Stomach (tissue), 8 donors: ENCODE measurements at regions not wholly inside any gene's neighbourhood (a gene's known extent, or its start where the extent isn't known, plus 50 kb on each side); places are given as distances from the start of the nearest gene placed in this dataset.

Experiments
- DNase-seq, 2 donors: peaks; one replicate each; pipeline versions ENCODE4 v3.0.0 to v3.0.0-alpha.2; 2013 to 2019
- H3K27ac ChIP-seq, 5 donors: fragments of 200-600 bp in 4 of 5; sonication (generic) in 4 of 5; one replicate each; pipeline ENCODE4 v1.5.1; 2013 to 2019; ENCODE audit warnings: mild to moderate bottlenecking in 1 of 5, moderate library complexity in 1 of 5
- H3K27me3 ChIP-seq, 3 donors: fragments of 200-600 bp; sonication (generic); one replicate each; pipeline ENCODE4 v1.5.1; 2017 to 2019; ENCODE audit warnings: mixed run types in 1 of 3
- H3K36me3 ChIP-seq, 4 donors: fragments of 200-600 bp; sonication (generic); 1 replicate in 3 of 4; 2 replicates in 1 of 4; pipeline ENCODE4 v1.5.1; 2016 to 2019
- H3K4me1 ChIP-seq, 4 donors: fragments of 200-600 bp; sonication (generic); one replicate each; pipeline ENCODE4 v1.5.1; 2016 to 2019
- H3K4me3 ChIP-seq, 4 donors: fragments of 200-600 bp; sonication (generic) in 3 of 4; one replicate each; pipeline ENCODE4 v1.5.1; 2016 to 2019; ENCODE audit warnings: mild to moderate bottlenecking in 1 of 4
- H3K9me3 ChIP-seq, 4 donors: fragments of 200-600 bp; sonication (generic); one replicate each; pipeline ENCODE4 v1.5.1; 2016 to 2019
- EP300 ChIP-seq: sonication (generic); formaldehyde crosslinking; IDR thresholded peaks from one replicate; pipeline ENCODE4 v1.6.1; 2017; ENCODE audit warnings: antibody characterized with exemption
- POLR2A ChIP-seq, 4 donors: fragments of 450-650 bp; IDR thresholded peaks; one replicate each; pipeline ENCODE4 v1.6.1; 2016; ENCODE audit warnings: antibody characterized with exemption in 4 of 4, control low read depth in 2 of 4, mild to moderate bottlenecking in 1 of 4, moderate library complexity in 1 of 4
- POLR2AphosphoS5 ChIP-seq, 3 donors: sonication (generic); formaldehyde crosslinking; IDR thresholded peaks; one replicate each; pipeline ENCODE4 v1.6.1; 2016; ENCODE audit warnings: antibody characterized with exemption in 3 of 3
- WGBS, 5 donors: extraction: QIAGEN DNeasy Blood & Tissue Kit in 3 of 5; methylation state at CpG; one replicate each; pipeline versions ENCODE4 v1.1.5 to v1.1.7; 2013 to 2018; 5-methylcytosine and 5-hydroxymethylcytosine counted together
- intact Hi-C: fragments of 100-400 bp; cut with DNase I; formaldehyde crosslinking; loops from one replicate; pipeline ENCODE4 v1.15.1; 2023; ENCODE audit warnings: low total_unique reads
- TF ChIP-seq, protein P1 (sequence below), 7 experiments: fragments of 450-650 bp in 4 of 7; fragments of 200-600 bp in 3 of 7; sonication (generic) in 3 of 7; IDR thresholded peaks; one replicate each; pipeline ENCODE4 v1.5.1; 2016 to 2019; ENCODE audit warnings: antibody characterized with exemption in 7 of 7, control low read depth in 2 of 7, mild to moderate bottlenecking in 1 of 7
- donor health status: healthy with polysubstance abuse.
- donor health status: Bipolar disorder and iron deficiency.
- donor health status: healthy.

DNA sequence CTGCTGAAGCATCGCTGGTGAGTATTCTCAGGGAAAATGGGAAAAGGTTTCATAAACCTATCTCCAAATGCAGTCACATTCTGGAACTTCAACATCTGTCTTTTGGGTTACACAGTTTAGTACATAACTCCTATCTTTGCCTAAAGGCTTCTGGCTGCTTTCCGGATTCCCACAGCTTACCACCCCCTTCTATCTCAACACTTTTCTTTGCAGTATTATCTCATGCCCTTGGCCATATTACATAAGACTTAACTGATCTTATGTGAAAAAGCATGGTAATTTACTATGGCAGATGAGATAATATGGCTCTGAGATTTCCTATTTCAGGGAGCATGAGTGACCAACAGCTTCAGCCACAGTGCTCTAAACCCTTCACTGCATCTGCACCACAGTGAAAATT lies 369.3 kb upstream of the LINC00305 start:
- no peak for DNase-seq
- Histone ChIP-seq H3K36me3 (no peaks in the 10 kb centered on the region), H3K9me3 (no peaks in the 10 kb centered on the region), H3K4me1 (no peaks in the 10 kb centered on the region), H3K27me3 (no peaks in the 10 kb centered on the region), H3K4me3 (no peak overlapping the region), H3K27ac (no peak overlapping the region)
- no peak for TF ChIP-seq EP300
- no peak for TF ChIP-seq POLR2A (IDR thresholded peaks at IDR 0.05)
- TF ChIP-seq, protein P1, sequence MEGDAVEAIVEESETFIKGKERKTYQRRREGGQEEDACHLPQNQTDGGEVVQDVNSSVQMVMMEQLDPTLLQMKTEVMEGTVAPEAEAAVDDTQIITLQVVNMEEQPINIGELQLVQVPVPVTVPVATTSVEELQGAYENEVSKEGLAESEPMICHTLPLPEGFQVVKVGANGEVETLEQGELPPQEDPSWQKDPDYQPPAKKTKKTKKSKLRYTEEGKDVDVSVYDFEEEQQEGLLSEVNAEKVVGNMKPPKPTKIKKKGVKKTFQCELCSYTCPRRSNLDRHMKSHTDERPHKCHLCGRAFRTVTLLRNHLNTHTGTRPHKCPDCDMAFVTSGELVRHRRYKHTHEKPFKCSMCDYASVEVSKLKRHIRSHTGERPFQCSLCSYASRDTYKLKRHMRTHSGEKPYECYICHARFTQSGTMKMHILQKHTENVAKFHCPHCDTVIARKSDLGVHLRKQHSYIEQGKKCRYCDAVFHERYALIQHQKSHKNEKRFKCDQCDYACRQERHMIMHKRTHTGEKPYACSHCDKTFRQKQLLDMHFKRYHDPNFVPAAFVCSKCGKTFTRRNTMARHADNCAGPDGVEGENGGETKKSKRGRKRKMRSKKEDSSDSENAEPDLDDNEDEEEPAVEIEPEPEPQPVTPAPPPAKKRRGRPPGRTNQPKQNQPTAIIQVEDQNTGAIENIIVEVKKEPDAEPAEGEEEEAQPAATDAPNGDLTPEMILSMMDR (IDR thresholded peaks at IDR 0.05) = no peak
- TF ChIP-seq POLR2AphosphoS5 (IDR thresholded peaks at IDR 0.05) = no peak
- WGBS, 5 donors = 85 to 98% (median 91%) methylated on average over 2 of the region's 2 CpGs
- intact Hi-C loops = no loop called here

DNA sequence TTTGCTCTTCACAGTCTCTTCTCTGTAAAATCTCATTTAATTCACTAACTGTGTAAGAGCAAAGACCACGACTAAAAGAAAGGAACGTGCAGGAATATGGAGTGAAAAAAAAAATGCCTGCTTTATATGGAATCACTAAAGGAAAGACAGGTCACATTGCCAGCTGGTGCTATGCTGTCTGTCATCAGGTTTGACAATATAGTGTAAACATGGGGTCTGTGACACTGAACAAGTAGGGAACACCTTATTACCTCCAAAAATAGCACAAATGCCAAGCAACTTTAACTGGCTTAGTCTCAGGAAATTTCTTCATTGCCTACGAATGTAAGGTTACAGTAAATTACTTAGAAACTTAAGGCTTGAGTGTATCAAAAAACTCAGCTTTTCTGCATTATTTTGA lies 364.5 kb upstream of the LINC00305 start:
- no peaks in the 10 kb centered on the region for H3K27me3 ChIP-seq
- no peaks in the 10 kb centered on the region for H3K9me3 ChIP-seq
- TF ChIP-seq POLR2AphosphoS5 (IDR thresholded peaks at IDR 0.05) (no peak), EP300 (no peak), POLR2A (IDR thresholded peaks at IDR 0.05) (no peak)
- TF ChIP-seq, protein P1 (IDR thresholded peaks at IDR 0.05) = no peak
- DNase-seq = no peak
- intact Hi-C loops = no loop called here
- 42 to 71% (median 52%) methylated on average over 3 of the region's 3 CpGs for WGBS, 5 donors
- H3K27ac ChIP-seq = no peak overlapping the region
- H3K4me3 ChIP-seq = no peak overlapping the region
- H3K4me1 ChIP-seq = no peaks in the 10 kb centered on the region
- no peaks in the 10 kb centered on the region for H3K36me3 ChIP-seq

DNA sequence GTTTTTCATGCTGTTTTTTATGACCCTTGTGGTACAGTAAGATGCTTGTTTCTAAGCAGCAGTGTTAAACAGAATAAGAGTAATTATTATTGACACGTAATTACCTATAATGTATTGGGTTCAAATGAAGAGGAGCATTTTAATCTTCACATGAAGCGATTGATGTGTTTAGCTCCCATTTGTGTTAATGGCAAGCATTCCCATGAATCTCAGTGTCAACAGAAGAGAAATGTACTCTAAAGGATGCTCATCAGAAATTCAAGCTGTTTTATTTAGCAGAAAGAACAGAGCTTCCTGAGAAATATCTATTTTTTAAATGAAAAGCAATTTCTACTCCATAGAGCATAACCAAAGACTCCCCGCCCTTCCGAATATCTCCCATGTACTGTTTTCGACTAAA lies 341.3 kb upstream of the LINC00305 start:
- H3K27ac ChIP-seq = no peak overlapping the region
- no peaks in the 10 kb centered on the region for H3K4me1 ChIP-seq
- TF ChIP-seq EP300 (no peak), POLR2AphosphoS5 (IDR thresholded peaks at IDR 0.05) (no peak), POLR2A (IDR thresholded peaks at IDR 0.05) (no peak)
- DNase-seq = no peak
- WGBS, 5 donors = 81 to 87% (median 82%) methylated on average over 5 of the region's 5 CpGs
- no peaks in the 10 kb centered on the region for H3K27me3 ChIP-seq
- no peaks in the 10 kb centered on the region for H3K9me3 ChIP-seq
- no peaks in the 10 kb centered on the region for H3K36me3 ChIP-seq
- intact Hi-C loops = no loop called here
- no peak overlapping the region for H3K4me3 ChIP-seq

DNA sequence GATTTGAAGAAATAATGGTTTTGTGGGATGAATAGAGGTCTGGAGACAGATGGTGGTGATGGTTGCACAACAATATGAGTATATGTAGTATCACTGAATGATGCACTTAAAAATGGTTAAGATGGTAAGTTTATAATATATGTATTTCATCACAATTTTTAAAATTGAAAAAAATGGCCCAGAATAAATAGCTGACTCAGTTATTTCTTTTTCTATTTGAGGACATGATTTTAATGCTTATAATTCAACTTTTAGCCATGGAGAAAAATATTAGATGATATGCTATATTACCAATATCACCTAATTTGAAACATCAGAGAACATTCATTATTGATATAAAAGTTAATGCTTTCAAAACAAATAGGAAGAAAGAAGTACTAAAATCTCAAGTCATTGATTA lies 339.8 kb upstream of the LINC00305 start:
- no peaks in the 10 kb centered on the region for H3K27me3 ChIP-seq
- no peak overlapping the region for H3K4me3 ChIP-seq
- no peaks in the 10 kb centered on the region for H3K4me1 ChIP-seq
- H3K9me3 ChIP-seq = no peaks in the 10 kb centered on the region
- DNase-seq = no peak
- TF ChIP-seq POLR2A (IDR thresholded peaks at IDR 0.05) (no peak), EP300 (no peak), POLR2AphosphoS5 (IDR thresholded peaks at IDR 0.05) (no peak)
- TF ChIP-seq, protein P1 (IDR thresholded peaks at IDR 0.05) = no peak
- intact Hi-C loops = no loop called here
- H3K36me3 ChIP-seq = no peaks in the 10 kb centered on the region
- H3K27ac ChIP-seq = no peak overlapping the region

DNA sequence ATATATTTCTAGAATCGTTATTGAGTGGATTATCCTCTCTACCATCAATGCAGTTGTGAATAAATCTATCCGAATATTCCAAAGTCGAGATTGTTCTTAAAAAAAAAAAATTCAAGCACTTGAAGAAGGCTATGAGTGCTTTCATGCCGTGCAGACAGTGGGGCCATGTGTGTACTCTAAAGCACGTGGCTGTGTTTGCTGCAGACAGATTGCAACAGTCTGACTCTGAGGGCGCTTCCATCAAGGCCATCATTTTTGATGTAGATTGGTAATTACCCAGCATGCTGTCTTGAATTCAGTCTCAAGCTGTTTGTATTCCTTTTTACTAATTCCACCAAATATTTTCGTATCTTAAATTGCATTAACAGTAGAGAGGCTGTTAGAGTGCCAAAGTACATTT lies 325.9 kb upstream of the LINC00305 start:
- H3K4me3 ChIP-seq = no peak overlapping the region
- H3K27me3 ChIP-seq = no peaks in the 10 kb centered on the region
- H3K9me3 ChIP-seq = no peaks in the 10 kb centered on the region
- H3K4me1 ChIP-seq = no peaks in the 10 kb centered on the region
- DNase-seq = peak in 1 of 2 donors; percentile 6
- intact Hi-C loops = no loop called here
- H3K36me3 ChIP-seq = no peaks in the 10 kb centered on the region
- no peak overlapping the region for H3K27ac ChIP-seq
- TF ChIP-seq POLR2AphosphoS5 (IDR thresholded peaks at IDR 0.05) (no peak), POLR2A (IDR thresholded peaks at IDR 0.05) (no peak), EP300 (no peak)
- TF ChIP-seq, protein P1 (IDR thresholded peaks at IDR 0.05) = no peak
- 57 to 69% (median 61%) methylated on average over 7 of the region's 7 CpGs for WGBS, 5 donors
